ENCODE measurements at regions not wholly inside any gene's neighbourhood (a gene's known extent, or its start where the extent isn't known, plus 50 kb on each side); places are given as distances from the start of the nearest gene placed in this dataset.

DNA sequence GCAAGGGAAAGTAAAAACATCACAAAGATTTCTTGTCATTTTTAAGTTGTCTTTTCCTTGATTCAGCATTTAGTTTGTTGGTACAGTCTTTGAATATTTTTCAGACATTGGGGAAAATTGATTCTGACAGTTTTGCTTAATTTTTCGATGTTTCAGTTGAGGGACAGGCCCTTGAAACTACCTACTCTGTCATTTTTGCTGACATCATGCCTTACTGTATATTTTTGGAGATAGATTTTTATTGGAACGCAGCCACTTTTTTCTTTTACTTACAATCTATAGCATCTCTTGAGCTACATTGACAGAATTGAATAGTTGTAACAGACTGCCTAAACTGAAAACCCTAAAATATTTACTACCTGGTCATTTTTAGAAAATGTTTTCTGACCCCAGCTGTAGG is 297.1 kb upstream of the KIF2B start:
- TF ChIP-seq, protein P1, sequence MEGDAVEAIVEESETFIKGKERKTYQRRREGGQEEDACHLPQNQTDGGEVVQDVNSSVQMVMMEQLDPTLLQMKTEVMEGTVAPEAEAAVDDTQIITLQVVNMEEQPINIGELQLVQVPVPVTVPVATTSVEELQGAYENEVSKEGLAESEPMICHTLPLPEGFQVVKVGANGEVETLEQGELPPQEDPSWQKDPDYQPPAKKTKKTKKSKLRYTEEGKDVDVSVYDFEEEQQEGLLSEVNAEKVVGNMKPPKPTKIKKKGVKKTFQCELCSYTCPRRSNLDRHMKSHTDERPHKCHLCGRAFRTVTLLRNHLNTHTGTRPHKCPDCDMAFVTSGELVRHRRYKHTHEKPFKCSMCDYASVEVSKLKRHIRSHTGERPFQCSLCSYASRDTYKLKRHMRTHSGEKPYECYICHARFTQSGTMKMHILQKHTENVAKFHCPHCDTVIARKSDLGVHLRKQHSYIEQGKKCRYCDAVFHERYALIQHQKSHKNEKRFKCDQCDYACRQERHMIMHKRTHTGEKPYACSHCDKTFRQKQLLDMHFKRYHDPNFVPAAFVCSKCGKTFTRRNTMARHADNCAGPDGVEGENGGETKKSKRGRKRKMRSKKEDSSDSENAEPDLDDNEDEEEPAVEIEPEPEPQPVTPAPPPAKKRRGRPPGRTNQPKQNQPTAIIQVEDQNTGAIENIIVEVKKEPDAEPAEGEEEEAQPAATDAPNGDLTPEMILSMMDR (optimal IDR thresholded peaks at IDR 0.05 in 1 of 3, IDR thresholded peaks at IDR 0.05 in 1 of 3, conservative IDR thresholded peaks at IDR 0.05 in 1 of 3; ENCODE audit: extremely low read depth in 1 of 3, insufficient read depth in 2 of 3, low read length in 3 of 3), result no peak
- TF ChIP-seq EZH2 (IDR thresholded peaks at IDR 0.05; ENCODE audit: low read length), result no peak
